Osteoblast (primary cell): ENCODE measurements at regions not wholly inside any gene's neighbourhood (a gene's known extent, or its start where the extent isn't known, plus 50 kb on each side); places are given as distances from the start of the nearest gene placed in this dataset.
A peak's percentile ranks its signal among the peaks of the same experiment; 100 is the strongest.

ENCODE experiments used
- DNase-seq: peaks from one replicate; pipeline ENCODE4 v3.0.0; 2011; ENCODE audit warnings: low spot score, mixed read lengths; ENCODE audit not compliant: insufficient read length; ENCODE audit errors: missing footprints
- H2AFZ ChIP-seq: 2 replicates; pipeline ENCODE4 v1.6.0; 2011; ENCODE audit warnings: mild to moderate bottlenecking, low read length
- H3K27ac ChIP-seq: 2 replicates; pipeline ENCODE4 v1.5.1; 2011; ENCODE audit warnings: mild to moderate bottlenecking, low read depth, low read length, moderate library complexity
- H3K27me3 ChIP-seq: 2 replicates; pipeline ENCODE4 v1.6.0; 2012; ENCODE audit warnings: mild to moderate bottlenecking, control low read depth, inconsistent platforms, low read length, moderate library complexity; ENCODE audit not compliant: insufficient read depth
- H3K36me3 ChIP-seq: 2 replicates; pipeline ENCODE4 v1.5.1; 2011; ENCODE audit warnings: mild to moderate bottlenecking, low read length, control low read depth, moderate library complexity; ENCODE audit not compliant: insufficient read depth
- H3K4me1 ChIP-seq: 2 replicates; pipeline ENCODE4 v1.5.1; 2011; ENCODE audit warnings: mild to moderate bottlenecking, low read length, control low read depth, moderate library complexity; ENCODE audit not compliant: insufficient read depth
- H3K4me2 ChIP-seq: 2 replicates; pipeline ENCODE4 v1.6.0; 2011; ENCODE audit warnings: mild to moderate bottlenecking, low read length; ENCODE audit not compliant: insufficient read depth
- H3K4me3 ChIP-seq: fragments of 200-600 bp; sonication (generic); 3 replicates; pipeline ENCODE4 v1.5.1; 2012; ENCODE audit warnings: mild to moderate bottlenecking, low read length, inconsistent platforms; ENCODE audit not compliant: insufficient read depth
- H3K79me2 ChIP-seq: 2 replicates; pipeline ENCODE4 v1.6.0; 2012; ENCODE audit warnings: mild to moderate bottlenecking, low read length, control low read depth, inconsistent platforms; ENCODE audit not compliant: insufficient read depth
- H3K9me3 ChIP-seq: 2 replicates; pipeline ENCODE4 v1.5.1; 2011; ENCODE audit warnings: low read depth, low read length, control low read depth
- H4K20me1 ChIP-seq: 2 replicates; pipeline ENCODE4 v1.6.0; 2012; ENCODE audit warnings: mild to moderate bottlenecking, low read length, control low read depth; ENCODE audit not compliant: insufficient read depth
- CTCF ChIP-seq: IDR thresholded peaks from 2 replicates; pipeline ENCODE4 v1.5.1; 2011; ENCODE audit warnings: mild to moderate bottlenecking, low read depth, low read length, moderate library complexity; ENCODE audit errors: extremely low read depth

- Histone ChIP-seq H3K9me3 (no peaks in the 10 kb centered on the region), H3K4me1 (peaks cover 27% of the 10 kb centered on the region), H3K36me3 (no peaks in the 10 kb centered on the region), H4K20me1 (no peaks in the 10 kb centered on the region), H3K4me2 (no peak overlapping the region), H3K79me2 (no peaks in the 10 kb centered on the region), H3K4me3 (no peak overlapping the region), H3K27ac (no peak overlapping the region), H3K27me3 (peaks cover 3% of the 10 kb centered on the region), H2AFZ (no peak overlapping the region)
- no peak for TF ChIP-seq CTCF
- no peak for DNase-seq
Measured at GRCh38 chr10:93148476-93148875, 74.8 kb downstream of the CYP26A1 start.

- no peak overlapping the region for H3K4me3 ChIP-seq
- no peak for DNase-seq
- H3K4me2 ChIP-seq, result no peak overlapping the region
- H3K27me3 ChIP-seq, result peaks cover 3% of the 10 kb centered on the region
- no peak overlapping the region for H3K27ac ChIP-seq
- no peak for TF ChIP-seq CTCF
- peaks cover 27% of the 10 kb centered on the region for H3K4me1 ChIP-seq
- no peaks in the 10 kb centered on the region for H3K79me2 ChIP-seq
- H2AFZ ChIP-seq, result no peak overlapping the region
- no peaks in the 10 kb centered on the region for H3K36me3 ChIP-seq
- no peaks in the 10 kb centered on the region for H3K9me3 ChIP-seq
- no peaks in the 10 kb centered on the region for H4K20me1 ChIP-seq
Measured at GRCh38 chr10:93149761-93150160, 76.1 kb downstream of the CYP26A1 start.

- no peaks in the 10 kb centered on the region for H3K9me3 ChIP-seq
- DNase-seq, result no peak
- peaks cover 27% of the 10 kb centered on the region for H3K4me1 ChIP-seq
- H3K4me3 ChIP-seq, result no peak overlapping the region
- H3K27me3 ChIP-seq, result peaks cover 3% of the 10 kb centered on the region
- TF ChIP-seq CTCF, result no peak
- no peaks in the 10 kb centered on the region for H3K79me2 ChIP-seq
- no peaks in the 10 kb centered on the region for H4K20me1 ChIP-seq
- no peak overlapping the region for H3K27ac ChIP-seq
- H2AFZ ChIP-seq, result no peak overlapping the region
- no peaks in the 10 kb centered on the region for H3K36me3 ChIP-seq
- H3K4me2 ChIP-seq, result peak overlapping the region; percentile 10
Measured at GRCh38 chr10:93150289-93150688, 76.6 kb downstream of the CYP26A1 start.

- Histone ChIP-seq H2AFZ (no peak overlapping the region), H3K4me1 (peaks cover 27% of the 10 kb centered on the region), H3K9me3 (no peaks in the 10 kb centered on the region), H3K4me2 (no peak overlapping the region), H4K20me1 (no peaks in the 10 kb centered on the region), H3K36me3 (no peaks in the 10 kb centered on the region), H3K27me3 (peaks cover 3% of the 10 kb centered on the region), H3K79me2 (no peaks in the 10 kb centered on the region), H3K4me3 (no peak overlapping the region), H3K27ac (no peak overlapping the region)
- no peak for DNase-seq
- no peak for TF ChIP-seq CTCF
Measured at GRCh38 chr10:93150990-93151547, 77.4 kb downstream of the CYP26A1 start.
